H1 (cell line): ENCODE measurements at regions not wholly inside any gene's neighbourhood (a gene's known extent, or its start where the extent isn't known, plus 50 kb on each side); places are given as distances from the start of the nearest gene placed in this dataset.

ENCODE experiments used
- ASH2L ChIP-seq: fragments of 200-600, 300-600 bp; sonication (generic); IDR thresholded peaks from one replicate; pipeline ENCODE4 v1.7.1; 2017; ENCODE audit warnings: low read length
- CBX5 ChIP-seq: fragments of 300-800, 300-1000 bp; sonication (generic); IDR thresholded peaks from 2 replicates; pipeline ENCODE4 v1.7.1; 2016; ENCODE audit warnings: antibody characterized with exemption, low read length, low read depth
- CHD1 ChIP-seq: IDR thresholded peaks from 2 replicates; pipeline ENCODE4 v1.6.1; 2012; ENCODE audit warnings: low read depth, low read length, improper control_type of control experiment
- FOSL1 ChIP-seq: IDR thresholded peaks from 2 replicates; pipeline ENCODE4 v1.6.1; 2011; ENCODE audit warnings: mild to moderate bottlenecking, low read depth, low read length, moderate library complexity; ENCODE audit not compliant: insufficient read depth
- POLR2A ChIP-seq, 2 experiments: IDR thresholded peaks; 1 replicate in 1 of 2; 2 replicates in 1 of 2; pipeline ENCODE4 v1.6.1; 2011; ENCODE audit warnings: low read depth in 2 of 2, low read length in 2 of 2, mild to moderate bottlenecking in 2 of 2; ENCODE audit errors: control extremely low read depth in 1 of 2
- POLR2AphosphoS5 ChIP-seq: IDR thresholded peaks from 2 replicates; pipeline ENCODE4 v1.6.1; 2011; ENCODE audit warnings: low read depth, low read length
- RBBP5 ChIP-seq: IDR thresholded peaks from 2 replicates; pipeline ENCODE4 v1.7.1; 2012; ENCODE audit warnings: low read depth, mild to moderate bottlenecking, inconsistent platforms, low read length, moderate library complexity, borderline replicate concordance
- RNF2 ChIP-seq: fragments of 200-900, 300-1000 bp; sonication (generic); IDR thresholded peaks from 2 replicates; pipeline ENCODE4 v1.7.1; 2016; ENCODE audit warnings: borderline replicate concordance, low read depth, mild to moderate bottlenecking, antibody characterized with exemption, low read length; ENCODE audit not compliant: poor library complexity, severe bottlenecking; ENCODE audit errors: missing control alignments
- RXRA ChIP-seq: IDR thresholded peaks from 2 replicates; pipeline ENCODE4 v1.6.1; 2011; ENCODE audit warnings: low read depth, mild to moderate bottlenecking, low read length, moderate library complexity; ENCODE audit not compliant: insufficient read depth
- TEAD4 ChIP-seq: IDR thresholded peaks from 2 replicates; pipeline ENCODE4 v1.6.1; 2012; ENCODE audit warnings: low read depth, low read length, inconsistent platforms, mixed read lengths
- TF ChIP-seq, protein P1 (sequence below), 3 experiments: IDR thresholded peaks; 1 replicate in 2 of 3; 2 replicates in 1 of 3; pipeline versions ENCODE4 v1.5.1 to v1.6.1; 2011; ENCODE audit warnings: low read length in 3 of 3, mild to moderate bottlenecking in 3 of 3, inconsistent platforms in 2 of 3, low read depth in 1 of 3, moderate library complexity in 1 of 3; ENCODE audit not compliant: insufficient read depth in 1 of 3; ENCODE audit errors: control extremely low read depth in 1 of 3
- TF ChIP-seq, protein P2 (sequence below): IDR thresholded peaks from 2 replicates; pipeline ENCODE4 v1.6.1; 2011; ENCODE audit warnings: low read length, improper control_type of control experiment

DNA sequence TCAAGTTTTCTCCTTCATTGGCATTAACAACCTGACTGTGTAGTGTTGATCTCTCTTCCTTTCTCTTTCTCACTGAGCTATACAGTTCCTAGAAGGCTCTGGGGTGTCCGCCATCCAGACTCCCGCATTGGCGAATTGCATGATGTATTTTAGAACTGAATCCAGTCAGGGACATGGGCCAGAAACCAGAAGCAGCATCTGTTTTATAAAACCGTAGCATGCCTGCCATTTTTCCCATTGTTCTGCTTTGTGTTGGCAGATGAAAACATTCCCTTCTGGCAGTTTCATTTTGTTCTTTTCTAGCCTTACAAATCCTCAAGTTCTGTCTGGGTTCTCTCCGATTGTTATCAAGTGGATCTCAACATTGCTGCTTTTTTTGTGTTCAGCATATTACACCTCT lies 268.3 kb upstream of the SEL1L start:
- no peak for TF ChIP-seq FOSL1
- TF ChIP-seq, protein P1, sequence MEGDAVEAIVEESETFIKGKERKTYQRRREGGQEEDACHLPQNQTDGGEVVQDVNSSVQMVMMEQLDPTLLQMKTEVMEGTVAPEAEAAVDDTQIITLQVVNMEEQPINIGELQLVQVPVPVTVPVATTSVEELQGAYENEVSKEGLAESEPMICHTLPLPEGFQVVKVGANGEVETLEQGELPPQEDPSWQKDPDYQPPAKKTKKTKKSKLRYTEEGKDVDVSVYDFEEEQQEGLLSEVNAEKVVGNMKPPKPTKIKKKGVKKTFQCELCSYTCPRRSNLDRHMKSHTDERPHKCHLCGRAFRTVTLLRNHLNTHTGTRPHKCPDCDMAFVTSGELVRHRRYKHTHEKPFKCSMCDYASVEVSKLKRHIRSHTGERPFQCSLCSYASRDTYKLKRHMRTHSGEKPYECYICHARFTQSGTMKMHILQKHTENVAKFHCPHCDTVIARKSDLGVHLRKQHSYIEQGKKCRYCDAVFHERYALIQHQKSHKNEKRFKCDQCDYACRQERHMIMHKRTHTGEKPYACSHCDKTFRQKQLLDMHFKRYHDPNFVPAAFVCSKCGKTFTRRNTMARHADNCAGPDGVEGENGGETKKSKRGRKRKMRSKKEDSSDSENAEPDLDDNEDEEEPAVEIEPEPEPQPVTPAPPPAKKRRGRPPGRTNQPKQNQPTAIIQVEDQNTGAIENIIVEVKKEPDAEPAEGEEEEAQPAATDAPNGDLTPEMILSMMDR (IDR thresholded peaks at IDR 0.05; ENCODE audit: control extremely low read depth in 1 of 3, insufficient read depth in 1 of 3, low read depth in 1 of 3, low read length in 3 of 3): no peak
- no peak for TF ChIP-seq TEAD4
- TF ChIP-seq RBBP5: no peak
- no peak for TF ChIP-seq POLR2A (IDR thresholded peaks at IDR 0.05; ENCODE audit: control extremely low read depth in 1 of 2, low read depth in 2 of 2, low read length in 2 of 2)
- TF ChIP-seq, protein P2, sequence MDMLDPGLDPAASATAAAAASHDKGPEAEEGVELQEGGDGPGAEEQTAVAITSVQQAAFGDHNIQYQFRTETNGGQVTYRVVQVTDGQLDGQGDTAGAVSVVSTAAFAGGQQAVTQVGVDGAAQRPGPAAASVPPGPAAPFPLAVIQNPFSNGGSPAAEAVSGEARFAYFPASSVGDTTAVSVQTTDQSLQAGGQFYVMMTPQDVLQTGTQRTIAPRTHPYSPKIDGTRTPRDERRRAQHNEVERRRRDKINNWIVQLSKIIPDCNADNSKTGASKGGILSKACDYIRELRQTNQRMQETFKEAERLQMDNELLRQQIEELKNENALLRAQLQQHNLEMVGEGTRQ: no peak
- TF ChIP-seq RXRA: no peak
- TF ChIP-seq CHD1: no peak
- no peak for TF ChIP-seq POLR2AphosphoS5
- TF ChIP-seq RNF2: no peak
- no peak for TF ChIP-seq ASH2L
- no peak for TF ChIP-seq CBX5
